ENCODE measurements at regions not wholly inside any gene's neighbourhood (a gene's known extent, or its start where the extent isn't known, plus 50 kb on each side); places are given as distances from the start of the nearest gene placed in this dataset.

GRCh38 chr2:194323740-194324139 lies 1333.3 kb upstream of the SLC39A10 start:
- no peaks in the 10 kb centered on the region for H3K27me3 ChIP-seq (ENCODE audit: insufficient read depth, low read length)

GRCh38 chr2:194320520-194320919 lies 1336.5 kb upstream of the SLC39A10 start:
- DNase-seq (ENCODE audit: insufficient read length, low spot score, missing footprints): peak; percentile 72
- TF ChIP-seq CTCF (IDR thresholded peaks at IDR 0.05; ENCODE audit: extremely low read depth, low read depth, low read length): no peak
- no peak overlapping the region for H3K4me3 ChIP-seq (ENCODE audit: insufficient read depth, low read length)
- H3K27me3 ChIP-seq (ENCODE audit: insufficient read depth, low read length): no peaks in the 10 kb centered on the region
- H3K9me3 ChIP-seq (ENCODE audit: low read depth, low read length): no peaks in the 10 kb centered on the region
- no peaks in the 10 kb centered on the region for H3K4me1 ChIP-seq (ENCODE audit: insufficient read depth, low read length)
- no peak overlapping the region for H3K27ac ChIP-seq (ENCODE audit: low read depth, low read length)
- no peaks in the 10 kb centered on the region for H3K79me2 ChIP-seq (ENCODE audit: insufficient read depth, low read length)
- H3K4me2 ChIP-seq (ENCODE audit: insufficient read depth, low read length): no peak overlapping the region
- no peaks in the 10 kb centered on the region for H3K36me3 ChIP-seq (ENCODE audit: insufficient read depth, low read length)
- H4K20me1 ChIP-seq (ENCODE audit: insufficient read depth, low read length): no peaks in the 10 kb centered on the region
- no peak overlapping the region for H2AFZ ChIP-seq (ENCODE audit: low read length)

More at GRCh38 chr2:194323740-194324139, 1333.3 kb upstream of the SLC39A10 start:
- TF ChIP-seq CTCF (IDR thresholded peaks at IDR 0.05; ENCODE audit: extremely low read depth, low read depth, low read length): no peak
- no peaks in the 10 kb centered on the region for H3K36me3 ChIP-seq (ENCODE audit: insufficient read depth, low read length)
- H3K4me2 ChIP-seq (ENCODE audit: insufficient read depth, low read length): no peak overlapping the region
- DNase-seq (ENCODE audit: insufficient read length, low spot score, missing footprints): no peak
- no peak overlapping the region for H3K4me3 ChIP-seq (ENCODE audit: insufficient read depth, low read length)
- H3K9me3 ChIP-seq (ENCODE audit: low read depth, low read length): no peaks in the 10 kb centered on the region
- H3K79me2 ChIP-seq (ENCODE audit: insufficient read depth, low read length): no peaks in the 10 kb centered on the region
- no peaks in the 10 kb centered on the region for H4K20me1 ChIP-seq (ENCODE audit: insufficient read depth, low read length)
- H3K4me1 ChIP-seq (ENCODE audit: insufficient read depth, low read length): no peaks in the 10 kb centered on the region
- no peak overlapping the region for H2AFZ ChIP-seq (ENCODE audit: low read length)
- no peak overlapping the region for H3K27ac ChIP-seq (ENCODE audit: low read depth, low read length)

- H3K4me2 ChIP-seq (ENCODE audit: insufficient read depth, low read length): no peak overlapping the region
- DNase-seq (ENCODE audit: insufficient read length, low spot score, missing footprints): no peak
- H3K9me3 ChIP-seq (ENCODE audit: low read depth, low read length): no peaks in the 10 kb centered on the region
- no peak for TF ChIP-seq CTCF (IDR thresholded peaks at IDR 0.05; ENCODE audit: extremely low read depth, low read depth, low read length)
- no peaks in the 10 kb centered on the region for H4K20me1 ChIP-seq (ENCODE audit: insufficient read depth, low read length)
- H3K4me1 ChIP-seq (ENCODE audit: insufficient read depth, low read length): no peaks in the 10 kb centered on the region
- H2AFZ ChIP-seq (ENCODE audit: low read length): no peak overlapping the region
- H3K4me3 ChIP-seq (ENCODE audit: insufficient read depth, low read length): no peak overlapping the region
- no peak overlapping the region for H3K27ac ChIP-seq (ENCODE audit: low read depth, low read length)
- no peaks in the 10 kb centered on the region for H3K36me3 ChIP-seq (ENCODE audit: insufficient read depth, low read length)
- no peaks in the 10 kb centered on the region for H3K27me3 ChIP-seq (ENCODE audit: insufficient read depth, low read length)
- H3K79me2 ChIP-seq (ENCODE audit: insufficient read depth, low read length): no peaks in the 10 kb centered on the region
Observed at GRCh38 chr2:194319222-194319992, 1337.6 kb upstream of the SLC39A10 start.

GRCh38 chr2:194314042-194314441 lies 1343.0 kb upstream of the SLC39A10 start:
- no peaks in the 10 kb centered on the region for H3K36me3 ChIP-seq (ENCODE audit: insufficient read depth, low read length)
- no peaks in the 10 kb centered on the region for H3K27me3 ChIP-seq (ENCODE audit: insufficient read depth, low read length)
- no peak for DNase-seq (ENCODE audit: insufficient read length, low spot score, missing footprints)
- H3K4me1 ChIP-seq (ENCODE audit: insufficient read depth, low read length): no peaks in the 10 kb centered on the region
- H3K4me2 ChIP-seq (ENCODE audit: insufficient read depth, low read length): no peak overlapping the region
- no peak overlapping the region for H3K4me3 ChIP-seq (ENCODE audit: insufficient read depth, low read length)
- no peaks in the 10 kb centered on the region for H4K20me1 ChIP-seq (ENCODE audit: insufficient read depth, low read length)
- H2AFZ ChIP-seq (ENCODE audit: low read length): no peak overlapping the region
- no peak for TF ChIP-seq CTCF (IDR thresholded peaks at IDR 0.05; ENCODE audit: extremely low read depth, low read depth, low read length)
- no peak overlapping the region for H3K27ac ChIP-seq (ENCODE audit: low read depth, low read length)
- H3K9me3 ChIP-seq (ENCODE audit: low read depth, low read length): no peaks in the 10 kb centered on the region
- H3K79me2 ChIP-seq (ENCODE audit: insufficient read depth, low read length): no peaks in the 10 kb centered on the region

Measured in osteoblast (primary cell).